PC-3 (cell line): ENCODE measurements at regions not wholly inside any gene's neighbourhood (a gene's known extent, or its start where the extent isn't known, plus 50 kb on each side); places are given as distances from the start of the nearest gene placed in this dataset.

Experiments used
- ATAC-seq: fragments of 200-7000 bp; cut with Tn5 transposase; 2 replicates; pipeline ENCODE4 v1.9.1; 2020; ENCODE audit warnings: mild to moderate bottlenecking, moderate library complexity
- BruUV-seq: library from RNA; stranded (reverse); fragments of 400-500 nt; replicated peaks from 2 replicates; lab custom pipeline; 2021; lab: Mats Ljungman, UMichigan
- CTCF ChIA-PET: fragments of 300-600 bp; sonication (Branson Sonifier 250); formaldehyde crosslinking; loops from one replicate; lab custom pipeline; 2022; ENCODE audit warnings: antibody characterized with exemption; lab: Charles Lee
- POLR2A ChIA-PET: fragments of 300-600 bp; sonication (Branson Sonifier 250); formaldehyde crosslinking; loops from one replicate; lab custom pipeline; 2022; ENCODE audit warnings: antibody characterized with exemption; ENCODE audit not compliant: unreplicated experiment; lab: Charles Lee
- DNase-seq: peaks from one replicate; pipeline ENCODE4 v3.0.0-alpha.2; 2015
- H2AFZ ChIP-seq: fragments of 300-600 bp; sonication (generic); 2 replicates; pipeline ENCODE4 v1.6.0; 2016; ENCODE audit warnings: antibody characterized with exemption, low read length
- H3F3A ChIP-seq: fragments of 300-600 bp; sonication (generic); one replicate; pipeline ENCODE4 v1.6.0; 2017; ENCODE audit warnings: antibody characterized with exemption, low read length, control low read depth, mild to moderate bottlenecking; ENCODE audit not compliant: unreplicated experiment
- H3K27ac ChIP-seq: fragments of 300-600 bp; sonication (generic); 2 replicates; pipeline ENCODE4 v1.5.1; 2016; ENCODE audit warnings: mild to moderate bottlenecking, low read length
- H3K27me3 ChIP-seq: fragments of 300-600 bp; sonication (generic); 2 replicates; pipeline ENCODE4 v1.6.1; 2016; ENCODE audit warnings: low read length, mixed read lengths
- H3K36me3 ChIP-seq: fragments of 300-600 bp; sonication (generic); 2 replicates; pipeline ENCODE4 v1.6.1; 2016; ENCODE audit warnings: low read depth, mixed run types, low read length, mixed read lengths
- H3K4me1 ChIP-seq: fragments of 300-600 bp; sonication (generic); 2 replicates; pipeline ENCODE4 v1.5.1; 2016; ENCODE audit warnings: low read length; ENCODE audit not compliant: insufficient read depth
- H3K4me2 ChIP-seq: fragments of 300-600 bp; sonication (generic); 2 replicates; pipeline ENCODE4 v1.6.0; 2016; ENCODE audit warnings: low read length
- H3K4me3 ChIP-seq: fragments of 300-600 bp; sonication (generic); 2 replicates; pipeline ENCODE4 v1.5.1; 2016; ENCODE audit warnings: mild to moderate bottlenecking, low read length, mixed read lengths
- H3K79me2 ChIP-seq: fragments of 300-600 bp; sonication (generic); 2 replicates; pipeline ENCODE4 v1.6.1; 2017; ENCODE audit warnings: low read length, mixed read lengths
- H3K9ac ChIP-seq: fragments of 300-600 bp; sonication (generic); 2 replicates; pipeline ENCODE4 v1.6.0; 2016; ENCODE audit warnings: mild to moderate bottlenecking, low read length
- H3K9me2 ChIP-seq: fragments of 300-600 bp; sonication (generic); replicated peaks from 2 replicates; pipeline ENCODE4 v1.6.1; 2016; ENCODE audit warnings: mixed run types, low read length, mixed read lengths
- H3K9me3 ChIP-seq: fragments of 300-600 bp; sonication (generic); 2 replicates; pipeline ENCODE4 v1.6.1; 2016; ENCODE audit warnings: low read length, mixed read lengths
- H4K20me1 ChIP-seq: fragments of 300-600 bp; sonication (generic); 2 replicates; pipeline ENCODE4 v1.6.1; 2016; ENCODE audit warnings: low read length, mixed read lengths
- CTCF ChIP-seq: fragments of 300-600 bp; sonication (generic); conservative IDR thresholded peaks from 2 replicates; pipeline ENCODE4 v1.5.1; 2017; ENCODE audit warnings: antibody characterized with exemption, low read depth, mild to moderate bottlenecking, low read length
- EZH2 ChIP-seq: fragments of 300-600 bp; sonication (generic); IDR thresholded peaks from one replicate; pipeline ENCODE4 v1.6.1; 2017; ENCODE audit warnings: antibody characterized with exemption, mild to moderate bottlenecking, low read length; ENCODE audit not compliant: unreplicated experiment
- EZH2phosphoT487 ChIP-seq: fragments of 300-600 bp; sonication (generic); IDR thresholded peaks from 2 replicates; pipeline ENCODE4 v1.6.1; 2018; ENCODE audit warnings: mild to moderate bottlenecking, antibody characterized with exemption, low read length, borderline replicate concordance
- intact Hi-C: fragments of 100-400 bp; cut with micrococcal nuclease; formaldehyde crosslinking; loops from 2 replicates; pipeline ENCODE4 v1.9.0; 2023

GRCh38 chr10:9926003-9926402, 1091.7 kb upstream of the CELF2 start:
- H3K36me3 ChIP-seq: no peaks in the 10 kb centered on the region
- intact Hi-C loops: no loop called here
- DNase-seq (no peak), ATAC-seq (no peak)
- H3K4me1 ChIP-seq: no peaks in the 10 kb centered on the region
- no TSS peak for BruUV-seq
- POLR2A ChIA-PET: no interaction called here
- no peaks in the 10 kb centered on the region for H3K27me3 ChIP-seq
- H3K9me2 ChIP-seq: no peaks in the 10 kb centered on the region
- H3K9ac ChIP-seq: no peak overlapping the region
- no peaks in the 10 kb centered on the region for H3F3A ChIP-seq
- no peaks in the 10 kb centered on the region for H3K79me2 ChIP-seq
- H3K4me2 ChIP-seq: no peak overlapping the region
- H2AFZ ChIP-seq: no peak overlapping the region
- H3K4me3 ChIP-seq: no peak overlapping the region
- CTCF ChIA-PET: no interaction called here
- no peak overlapping the region for H3K27ac ChIP-seq
- TF ChIP-seq EZH2phosphoT487: no peak
- TF ChIP-seq CTCF: no peak
- TF ChIP-seq EZH2: no peak
- H4K20me1 ChIP-seq: no peaks in the 10 kb centered on the region
- H3K9me3 ChIP-seq: no peaks in the 10 kb centered on the region

GRCh38 chr10:9926881-9927280, 1090.8 kb upstream of the CELF2 start:
- H3F3A ChIP-seq: no peaks in the 10 kb centered on the region

More at GRCh38 chr10:9926881-9927280, 1090.8 kb upstream of the CELF2 start:
- POLR2A ChIA-PET: no interaction called here
- Histone ChIP-seq H3K79me2 (no peaks in the 10 kb centered on the region), H3K9me3 (no peaks in the 10 kb centered on the region), H3K27me3 (no peaks in the 10 kb centered on the region), H3K27ac (no peak overlapping the region), H3K4me1 (no peaks in the 10 kb centered on the region), H3K9ac (no peak overlapping the region), H3K36me3 (no peaks in the 10 kb centered on the region), H3K4me3 (no peak overlapping the region), H4K20me1 (no peaks in the 10 kb centered on the region), H3K4me2 (no peak overlapping the region), H3K9me2 (no peaks in the 10 kb centered on the region), H2AFZ (no peak overlapping the region)
- DNase-seq: no peak
- TF ChIP-seq CTCF (no peak), EZH2phosphoT487 (no peak), EZH2 (no peak)
- intact Hi-C loops: no loop called here
- no TSS peak for BruUV-seq
- ATAC-seq: no peak
- CTCF ChIA-PET: no interaction called here
